ENCODE measurements at regions not wholly inside any gene's neighbourhood (a gene's known extent, or its start where the extent isn't known, plus 50 kb on each side); places are given as distances from the start of the nearest gene placed in this dataset.
"Not testable (repeated sequence)": the region's sequence is repeated elsewhere in the genome, so short reads cannot be mapped to it uniquely, and the experiment has no call there.

DNA sequence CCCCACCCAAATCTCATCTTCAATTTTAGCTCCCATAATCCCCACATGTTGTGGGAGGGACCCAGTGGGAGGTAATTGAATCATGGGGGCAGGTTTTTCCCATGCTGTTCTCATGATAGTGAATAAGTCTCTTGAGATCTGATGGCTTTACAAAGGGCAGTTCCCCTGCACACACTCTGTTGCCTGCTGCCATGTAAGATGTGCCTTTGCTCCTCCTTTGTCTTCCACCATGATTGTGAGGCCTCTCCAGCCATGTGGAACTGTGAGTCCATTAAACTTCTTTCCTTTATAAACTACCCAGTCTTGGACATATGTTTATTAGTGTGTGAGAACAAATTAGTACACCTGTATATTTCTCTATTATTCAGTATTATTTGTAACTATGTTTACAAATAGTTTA is 1283.3 kb upstream of the MIR17HG start:
- not testable (repeated sequence) for TF ChIP-seq POLR2A (IDR thresholded peaks at IDR 0.05); POLR2AphosphoS5 (IDR thresholded peaks at IDR 0.05); EP300 (IDR thresholded peaks at IDR 0.05; ENCODE audit: low read depth)
- TF ChIP-seq, protein P1, sequence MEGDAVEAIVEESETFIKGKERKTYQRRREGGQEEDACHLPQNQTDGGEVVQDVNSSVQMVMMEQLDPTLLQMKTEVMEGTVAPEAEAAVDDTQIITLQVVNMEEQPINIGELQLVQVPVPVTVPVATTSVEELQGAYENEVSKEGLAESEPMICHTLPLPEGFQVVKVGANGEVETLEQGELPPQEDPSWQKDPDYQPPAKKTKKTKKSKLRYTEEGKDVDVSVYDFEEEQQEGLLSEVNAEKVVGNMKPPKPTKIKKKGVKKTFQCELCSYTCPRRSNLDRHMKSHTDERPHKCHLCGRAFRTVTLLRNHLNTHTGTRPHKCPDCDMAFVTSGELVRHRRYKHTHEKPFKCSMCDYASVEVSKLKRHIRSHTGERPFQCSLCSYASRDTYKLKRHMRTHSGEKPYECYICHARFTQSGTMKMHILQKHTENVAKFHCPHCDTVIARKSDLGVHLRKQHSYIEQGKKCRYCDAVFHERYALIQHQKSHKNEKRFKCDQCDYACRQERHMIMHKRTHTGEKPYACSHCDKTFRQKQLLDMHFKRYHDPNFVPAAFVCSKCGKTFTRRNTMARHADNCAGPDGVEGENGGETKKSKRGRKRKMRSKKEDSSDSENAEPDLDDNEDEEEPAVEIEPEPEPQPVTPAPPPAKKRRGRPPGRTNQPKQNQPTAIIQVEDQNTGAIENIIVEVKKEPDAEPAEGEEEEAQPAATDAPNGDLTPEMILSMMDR (IDR thresholded peaks at IDR 0.05) = not testable (repeated sequence)
